ENCODE measurements at regions not wholly inside any gene's neighbourhood (a gene's known extent, or its start where the extent isn't known, plus 50 kb on each side); places are given as distances from the start of the nearest gene placed in this dataset.

- no peak for DNase-seq (ENCODE audit: extremely low read depth, low read depth)
- no peak for TF ChIP-seq CTCF (IDR thresholded peaks at IDR 0.05; ENCODE audit: low read depth, low read length)
These were observed 85.6 kb upstream of the TNRC6C start for GRCh38 chr17:77872714-77873499.

GRCh38 chr17:77873500-77874302 is 84.8 kb upstream of the TNRC6C start:
- no peak for TF ChIP-seq CTCF (IDR thresholded peaks at IDR 0.05; ENCODE audit: low read depth, low read length)
- DNase-seq (ENCODE audit: extremely low read depth, low read depth) = no peak

GRCh38 chr17:77874303-77875050 is 84.0 kb upstream of the TNRC6C start:
- no peak for TF ChIP-seq CTCF (IDR thresholded peaks at IDR 0.05; ENCODE audit: low read depth, low read length)
- no peak for DNase-seq (ENCODE audit: extremely low read depth, low read depth)

- DNase-seq (ENCODE audit: extremely low read depth, low read depth) = no peak
- no peak for TF ChIP-seq CTCF (IDR thresholded peaks at IDR 0.05; ENCODE audit: low read depth, low read length)
These were observed 83.3 kb upstream of the TNRC6C start for GRCh38 chr17:77875051-77875780.

- no peak for DNase-seq (ENCODE audit: extremely low read depth, low read depth)
- no peak for TF ChIP-seq CTCF (IDR thresholded peaks at IDR 0.05; ENCODE audit: low read depth, low read length)
These were observed 82.5 kb upstream of the TNRC6C start for GRCh38 chr17:77875881-77876509.

GRCh38 chr17:77877036-77877435 is 81.5 kb upstream of the TNRC6C start:
- no peak for TF ChIP-seq CTCF (IDR thresholded peaks at IDR 0.05; ENCODE audit: low read depth, low read length)
- DNase-seq (ENCODE audit: extremely low read depth, low read depth) = no peak

Measured in AG09319 (cell line).